B cell (primary cell): ENCODE measurements at regions not wholly inside any gene's neighbourhood (a gene's known extent, or its start where the extent isn't known, plus 50 kb on each side); places are given as distances from the start of the nearest gene placed in this dataset.

Source experiments
- ATAC-seq: fragments of 200-7000 bp; cut with Tn5 transposase; one replicate; pipeline ENCODE4 v1.10.0; 2021; ENCODE audit warnings: low read depth, mild to moderate bottlenecking, moderate number of reproducible peaks, moderate library complexity
- CTCF ChIA-PET: fragments of 350-600 bp; sonication (Branson Sonifier 250); formaldehyde crosslinking; loops from one replicate; lab custom pipeline; 2021; ENCODE audit warnings: antibody characterized with exemption, inconsistent platforms; lab: Charles Lee
- POLR2A ChIA-PET: fragments of 350-600 bp; sonication (Branson Sonifier 250); formaldehyde crosslinking; loops from one replicate; lab custom pipeline; 2021; ENCODE audit warnings: antibody characterized with exemption; lab: Charles Lee
- DNase-seq: peaks from one replicate; pipeline ENCODE4 v3.0.0; 2013
- H2AFZ ChIP-seq: 2 replicates; pipeline ENCODE4 v1.6.1; 2012; ENCODE audit warnings: mild to moderate bottlenecking, low read depth, low read length; ENCODE audit not compliant: insufficient read depth, poor library complexity, severe bottlenecking
- H3K27ac ChIP-seq, 2 donors: 1 replicate in 1 of 2; 2 replicates in 1 of 2; pipeline ENCODE4 v1.5.1; 2012 to 2013; ENCODE audit warnings: low read length in 2 of 2, mild to moderate bottlenecking in 2 of 2, moderate library complexity in 1 of 2
- H3K27me3 ChIP-seq, 4 experiments: fragments of 200-600 bp in 1 of 4; sonication (generic) in 1 of 4; replicated peaks in 1 of 4; 1 replicate in 2 of 4; 2 replicates in 2 of 4; pipeline versions ENCODE4 v1.6.1 to v1.7.0; 2013 to 2016; ENCODE audit warnings: low read length in 3 of 4, mild to moderate bottlenecking in 2 of 4, mixed read lengths in 1 of 4, moderate library complexity in 1 of 4; ENCODE audit not compliant: insufficient read depth in 4 of 4, control insufficient read depth in 3 of 4; ENCODE audit errors: control extremely low read depth in 1 of 4
- H3K36me3 ChIP-seq, 2 experiments: replicated peaks in 1 of 2; 1 replicate in 1 of 2; 2 replicates in 1 of 2; pipeline versions ENCODE4 v1.6.1 to v1.7.1; 2013; ENCODE audit warnings: low read length in 1 of 2; ENCODE audit not compliant: insufficient read depth in 2 of 2, control insufficient read depth in 1 of 2; ENCODE audit errors: control extremely low read depth in 1 of 2, extremely low read depth in 1 of 2
- H3K4me1 ChIP-seq, 2 donors: fragments of 200-600 bp in 1 of 2; sonication (generic) in 1 of 2; 1 replicate in 1 of 2; 2 replicates in 1 of 2; pipeline versions ENCODE4 v1.5.1 to v1.6.1; 2013 to 2017; ENCODE audit warnings: low read length in 2 of 2; ENCODE audit not compliant: control insufficient read depth in 2 of 2, insufficient read depth in 2 of 2
- H3K4me2 ChIP-seq: replicated peaks from 2 replicates; pipeline ENCODE3; 2012; ENCODE audit warnings: mild to moderate bottlenecking, low read depth, low read length; ENCODE audit not compliant: poor library complexity, severe bottlenecking
- H3K4me3 ChIP-seq, 5 experiments: fragments of 200-600 bp in 1 of 5; sonication (generic) in 1 of 5; 1 replicate in 3 of 5; 2 replicates in 2 of 5; pipeline versions ENCODE4 v1.5.1 to v1.7.0; 2011 to 2016; ENCODE audit warnings: low read length in 4 of 5, mild to moderate bottlenecking in 4 of 5, low read depth in 2 of 5, control low read depth in 1 of 5, moderate library complexity in 1 of 5; ENCODE audit not compliant: insufficient read depth in 1 of 5; ENCODE audit errors: control extremely low read depth in 1 of 5, extremely low read depth in 1 of 5
- H3K79me2 ChIP-seq: fragments of 200-600 bp; sonication (generic); one replicate; pipeline ENCODE4 v1.6.0; 2016; ENCODE audit warnings: low read length; ENCODE audit not compliant: control insufficient read depth, insufficient read depth
- H3K9ac ChIP-seq: fragments of 200-600 bp; sonication (generic); 2 replicates; pipeline ENCODE4 v1.6.1; 2017; ENCODE audit warnings: mild to moderate bottlenecking, low read length, moderate library complexity
- H3K9me3 ChIP-seq, 3 donors: one replicate each; pipeline versions ENCODE4 v1.6.1 to v1.7.1; 2013; ENCODE audit warnings: low read length in 2 of 3; ENCODE audit not compliant: control insufficient read depth in 2 of 3, insufficient read depth in 1 of 3; ENCODE audit errors: control extremely low read depth in 1 of 3
- H4K20me1 ChIP-seq: 2 replicates; pipeline ENCODE4 v1.6.0; 2012; ENCODE audit warnings: mild to moderate bottlenecking, low read length; ENCODE audit not compliant: insufficient read depth, control insufficient read depth, poor library complexity, severe bottlenecking
- H3K27ac Mint-ChIP-seq: one replicate; pipeline ENCODE4 v1.8.0; 2021; ENCODE audit warnings: mixed read lengths
- H3K27me3 Mint-ChIP-seq: one replicate; pipeline ENCODE4 v1.8.0; 2021; ENCODE audit warnings: mixed read lengths
- H3K4me1 Mint-ChIP-seq: one replicate; pipeline ENCODE4 v1.8.0; 2021; ENCODE audit warnings: mixed read lengths
- H3K4me3 Mint-ChIP-seq: one replicate; pipeline ENCODE4 v1.8.0; 2021; ENCODE audit warnings: mixed read lengths
- H3K9me3 Mint-ChIP-seq: one replicate; pipeline ENCODE4 v1.8.0; 2022; ENCODE audit warnings: mixed read lengths; ENCODE audit not compliant: insufficient read depth
- CTCF ChIP-seq: fragments of 200-600 bp; IDR thresholded peaks from one replicate; pipeline ENCODE4 v1.8.0; 2022; ENCODE audit warnings: antibody characterized with exemption, mild to moderate bottlenecking
- EZH2 ChIP-seq: IDR thresholded peaks from 2 replicates; pipeline ENCODE4 v1.6.1; 2012; ENCODE audit warnings: borderline replicate concordance, low read depth, mild to moderate bottlenecking, moderate library complexity, low read length; ENCODE audit not compliant: insufficient read depth, poor library complexity, severe bottlenecking
- WGBS: methylation state at CpG from one replicate; pipeline ENCODE4 v1.1.5; 2013; ENCODE audit warnings: missing lambda C conversion rate; ENCODE audit not compliant: insufficient coverage; 5-methylcytosine and 5-hydroxymethylcytosine counted together
- intact Hi-C: fragments of 100-400 bp; cut with micrococcal nuclease; formaldehyde crosslinking; loops from one replicate; pipeline ENCODE4 v1.10.0; 2022

GRCh38 chr3:8266730-8267131 lies 234.9 kb upstream of the LMCD1 start:
- Mint-ChIP-seq H3K27me3 (no peaks in the 10 kb centered on the region), H3K4me1 (peaks cover 5% of the 10 kb centered on the region), H3K4me3 (no peak overlapping the region), H3K27ac (no peak overlapping the region), H3K9me3 (no peaks in the 10 kb centered on the region)
- H3K4me2 ChIP-seq, result no peak overlapping the region
- POLR2A ChIA-PET, result no interaction called here
- no peak overlapping the region for H3K4me3 ChIP-seq
- DNase-seq (no peak), ATAC-seq (no peak)
- no peak overlapping the region for H3K9ac ChIP-seq
- no peaks in the 10 kb centered on the region for H3K36me3 ChIP-seq
- intact Hi-C loops, result no loop called here
- no peak overlapping the region for H2AFZ ChIP-seq
- no peaks in the 10 kb centered on the region for H3K9me3 ChIP-seq
- H3K27ac ChIP-seq, result no peak overlapping the region
- no peaks in the 10 kb centered on the region for H3K79me2 ChIP-seq
- no peaks in the 10 kb centered on the region for H4K20me1 ChIP-seq
- H3K27me3 ChIP-seq, result no peaks in the 10 kb centered on the region
- CTCF ChIA-PET, result no interaction called here
- WGBS, result no CpG with 5 or more reads among the region's 1 CpG
- TF ChIP-seq EZH2 (no peak), CTCF (no peak)
- H3K4me1 ChIP-seq, result peaks cover 0 to 2% of the 10 kb centered on the region in 2 donors

- Mint-ChIP-seq H3K27ac (no peak overlapping the region), H3K4me3 (no peak overlapping the region), H3K27me3 (no peaks in the 10 kb centered on the region), H3K9me3 (no peaks in the 10 kb centered on the region), H3K4me1 (no peaks in the 10 kb centered on the region)
- ATAC-seq (no peak), DNase-seq (no peak)
- Histone ChIP-seq H3K4me3 (no peak overlapping the region), H3K9ac (no peak overlapping the region), H3K79me2 (no peaks in the 10 kb centered on the region), H3K36me3 (no peaks in the 10 kb centered on the region), H3K27ac (no peak overlapping the region), H3K4me2 (no peak overlapping the region), H3K9me3 (no peaks in the 10 kb centered on the region), H3K4me1 (no peaks in the 10 kb centered on the region), H2AFZ (no peak overlapping the region), H4K20me1 (no peaks in the 10 kb centered on the region), H3K27me3 (no peaks in the 10 kb centered on the region)
- POLR2A ChIA-PET, result no interaction called here
- intact Hi-C loops, result no loop called here
- CTCF ChIA-PET, result no interaction called here
- 93% methylated on average over 4 of the region's 5 CpGs for WGBS
- TF ChIP-seq EZH2, result no peak
- no peak for TF ChIP-seq CTCF
These were observed 228.1 kb upstream of the LMCD1 start for GRCh38 chr3:8273479-8273878.
